HG03039 (cell line): ENCODE measurements at regions not wholly inside any gene's neighbourhood (a gene's known extent, or its start where the extent isn't known, plus 50 kb on each side); places are given as distances from the start of the nearest gene placed in this dataset.
"Not testable (repeated sequence)": the region's sequence is repeated elsewhere in the genome, so short reads cannot be mapped to it uniquely, and the experiment has no call there.

ENCODE experiments used
- ATAC-seq: cut with Tn5 transposase; IDR thresholded peaks from one replicate; pipeline ENCODE4 v1.9.1; 2021; ENCODE audit warnings: mild to moderate bottlenecking, moderate library complexity; ENCODE audit not compliant: unreplicated experiment

DNA sequence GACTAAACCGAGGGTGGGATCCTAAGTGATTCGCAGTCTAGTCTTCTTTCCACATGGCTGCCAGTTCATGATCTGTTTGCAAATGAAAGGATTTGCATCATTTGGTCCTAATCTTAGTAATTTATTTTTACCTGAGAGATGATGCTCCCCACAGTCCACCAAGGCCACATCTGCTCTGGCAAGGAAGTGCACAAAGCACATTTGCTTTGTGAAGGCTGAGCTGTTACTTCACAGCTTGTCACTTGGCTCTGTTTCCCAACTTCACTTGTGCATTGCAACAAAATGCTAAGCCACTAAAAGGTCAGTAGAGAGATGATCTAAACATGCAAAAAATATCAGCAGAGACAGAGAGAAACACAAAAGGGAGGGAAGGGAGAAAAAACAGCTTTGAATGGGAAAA, 128.5 kb upstream of the VLDLR start:
- no peak for ATAC-seq

DNA sequence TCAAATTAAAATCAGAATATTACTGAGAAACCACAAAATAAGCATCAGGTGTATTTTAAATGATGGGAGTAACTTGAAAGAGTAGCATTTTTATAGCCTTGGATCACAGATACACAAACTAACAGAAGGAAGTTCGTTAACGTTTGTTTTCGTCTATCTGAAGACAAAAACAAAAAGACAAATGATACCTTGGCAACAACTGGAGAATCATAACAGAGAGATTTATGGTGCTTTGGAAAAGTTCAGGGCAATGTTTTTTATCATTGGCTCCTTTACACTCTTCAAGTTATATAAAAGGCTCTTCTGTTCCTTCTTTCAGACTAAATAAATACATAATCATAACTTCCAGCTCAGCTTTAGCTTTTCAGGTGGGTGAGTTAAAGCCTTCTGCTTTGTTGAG, 128.1 kb upstream of the VLDLR start:
- no peak for ATAC-seq

DNA sequence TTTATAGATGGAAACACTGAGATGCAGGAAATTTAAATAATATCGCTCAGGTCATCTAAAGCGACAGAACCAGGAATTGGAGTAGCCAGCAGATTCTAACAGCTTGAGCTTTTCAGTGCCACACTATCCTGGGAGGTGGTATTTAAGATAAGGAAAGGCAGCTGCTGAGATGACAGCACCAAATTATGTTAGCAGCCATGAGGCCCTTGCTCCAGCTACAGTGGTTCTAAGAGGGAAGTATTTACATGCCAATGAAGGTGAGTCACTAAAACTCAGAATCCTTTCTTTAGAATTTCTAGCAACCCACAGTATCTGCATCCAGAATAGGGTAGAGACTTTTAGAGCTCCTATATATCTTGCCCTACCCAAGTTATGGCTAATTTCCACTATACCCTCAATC, 127.0 kb upstream of the VLDLR start:
- no peak for ATAC-seq

DNA sequence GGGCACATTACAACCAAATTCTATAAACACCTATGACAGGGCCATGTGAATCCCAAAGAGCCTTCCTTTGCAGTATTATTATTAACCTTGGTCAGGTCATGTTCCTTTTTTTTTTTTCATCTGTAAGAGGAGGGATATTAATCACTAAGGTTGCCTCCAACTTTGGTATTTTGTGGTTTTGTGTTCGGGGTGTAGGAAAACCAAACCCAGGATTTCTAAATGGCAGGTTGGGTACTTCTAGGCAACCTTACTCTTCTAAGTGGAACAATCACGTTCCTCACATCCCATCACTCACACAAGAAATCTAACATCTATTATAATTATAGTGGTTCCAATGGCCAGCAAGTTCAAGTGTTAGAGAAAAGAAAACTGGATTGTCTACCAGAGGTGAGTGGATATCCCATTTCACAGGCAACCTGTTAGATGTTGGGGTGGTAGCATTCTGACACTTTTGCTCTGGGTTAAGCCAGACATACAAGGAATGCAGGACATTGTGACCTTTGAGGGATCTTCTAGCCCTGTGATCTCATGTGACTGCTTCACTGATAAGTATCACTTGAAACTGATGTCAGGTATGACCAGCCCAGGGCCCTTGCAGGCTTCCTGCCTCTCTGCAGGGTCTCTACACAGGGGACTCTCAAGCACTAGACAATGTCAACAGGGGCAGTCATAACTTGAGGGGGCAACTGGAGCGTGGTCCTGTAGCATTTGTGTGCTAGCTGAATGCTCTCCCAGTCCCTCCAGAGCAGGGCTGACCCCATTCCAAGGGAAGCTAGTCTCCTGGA, 126.2 kb upstream of the VLDLR start:
- ATAC-seq, result no peak

DNA sequence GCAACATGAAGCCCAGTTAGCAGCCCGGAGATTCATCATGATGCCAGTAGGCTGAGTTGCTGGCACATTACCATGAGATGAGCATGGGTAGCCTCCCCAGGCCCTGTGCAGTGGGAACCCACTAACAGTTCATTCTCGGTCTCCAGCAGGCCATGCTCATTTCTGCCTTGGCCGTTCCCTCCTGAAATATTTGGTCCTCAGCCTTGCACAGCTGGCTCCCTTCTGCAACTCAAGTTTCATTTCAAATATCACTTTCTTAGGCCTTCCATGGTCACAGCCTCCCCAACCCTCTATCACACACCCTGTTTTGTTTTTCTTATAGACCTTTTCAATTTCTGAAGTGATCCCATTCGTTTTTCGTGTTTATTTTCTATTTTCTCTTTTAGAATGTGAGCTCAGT, 125.4 kb upstream of the VLDLR start:
- no peak for ATAC-seq

DNA sequence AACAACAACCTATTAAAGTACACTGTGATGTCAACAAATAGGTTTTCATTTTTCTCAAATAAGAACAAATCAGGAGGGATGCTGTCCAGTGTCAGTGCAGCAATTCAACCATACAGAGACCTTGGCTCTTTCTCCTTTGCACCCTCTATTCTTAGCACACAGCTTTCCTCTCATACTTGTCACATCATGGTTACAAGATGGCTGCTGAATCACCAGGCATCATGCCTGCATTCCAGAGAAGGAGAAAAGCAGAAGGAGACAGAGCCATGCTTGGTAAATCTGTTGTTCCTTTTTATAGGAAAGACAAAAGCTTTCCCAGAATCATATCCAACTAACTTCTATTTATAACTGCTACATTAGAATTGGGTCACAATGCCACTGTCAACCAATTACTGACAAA, 124.7 kb upstream of the VLDLR start:
- no peak for ATAC-seq

DNA sequence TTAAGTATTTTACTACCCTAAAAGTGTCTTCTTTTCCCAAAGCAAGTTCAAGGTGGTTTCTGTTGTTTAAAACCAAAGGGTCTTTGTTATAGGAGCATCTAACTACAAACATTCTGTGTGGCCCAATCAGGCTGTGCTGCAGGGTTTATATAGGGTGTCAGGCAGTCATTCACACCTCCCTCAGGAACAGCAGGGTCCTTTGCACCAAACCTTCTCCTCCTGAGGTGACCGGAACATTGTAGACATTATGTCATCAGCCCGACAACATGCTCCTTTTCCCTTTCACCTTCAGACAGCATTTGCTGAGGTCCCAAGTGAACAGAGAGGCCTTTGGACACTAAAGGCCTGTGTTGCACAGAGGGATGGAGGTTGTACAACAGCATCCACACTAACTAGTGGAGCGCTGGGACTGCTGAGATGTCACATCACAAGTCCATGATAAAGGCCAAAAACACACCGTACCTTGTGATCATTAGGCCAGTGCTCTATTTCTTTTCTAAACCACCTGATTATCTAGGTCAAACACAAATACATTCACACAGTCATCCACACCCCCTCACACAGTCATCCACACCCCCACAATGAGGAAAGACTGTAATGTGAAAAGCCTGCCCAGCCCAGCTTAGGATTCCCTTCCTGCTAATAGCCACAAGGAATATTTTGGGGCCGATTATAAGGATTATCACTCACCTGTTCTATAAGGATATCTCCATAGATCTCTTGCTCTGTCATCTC, 123.8 kb upstream of the VLDLR start:
- ATAC-seq, result no peak

DNA sequence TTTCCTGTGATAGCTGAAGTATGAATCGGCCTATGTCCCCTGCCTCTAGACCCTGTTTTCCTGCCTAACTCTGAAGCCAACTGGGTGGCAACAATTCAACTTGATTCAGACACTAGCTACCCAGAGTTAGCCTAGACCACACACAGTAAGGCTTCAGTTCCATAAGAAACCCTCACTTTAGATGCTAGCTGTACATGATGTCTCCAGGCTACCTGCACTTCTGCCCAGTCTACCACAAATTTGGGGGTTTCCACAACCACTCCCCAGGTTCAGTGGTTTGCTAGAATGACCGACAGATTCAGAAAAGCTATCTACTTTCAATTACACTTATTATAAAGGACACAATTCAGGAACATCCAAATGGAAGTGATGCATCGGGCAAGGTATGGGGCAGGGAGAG, 119.4 kb upstream of the VLDLR start:
- ATAC-seq, result no peak

DNA sequence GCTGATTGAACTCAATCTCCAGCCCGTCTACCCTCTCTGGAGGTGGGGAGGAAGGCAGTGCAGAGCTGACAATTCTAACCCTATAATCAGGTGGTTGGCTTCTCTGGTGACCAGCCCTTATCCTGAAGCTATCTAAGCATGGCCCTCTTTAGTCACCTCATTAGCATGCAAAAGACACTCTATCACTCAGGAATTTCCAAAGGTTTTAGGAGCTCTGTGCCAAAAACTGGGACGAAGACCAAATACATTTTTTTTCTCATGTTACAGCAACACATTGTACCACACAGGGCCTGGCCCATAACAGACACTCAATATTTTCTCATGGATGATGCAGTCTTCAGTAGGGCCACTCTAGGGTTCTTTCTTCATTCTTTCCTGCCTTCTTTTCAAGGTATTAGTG, 118.8 kb upstream of the VLDLR start:
- no peak for ATAC-seq

DNA sequence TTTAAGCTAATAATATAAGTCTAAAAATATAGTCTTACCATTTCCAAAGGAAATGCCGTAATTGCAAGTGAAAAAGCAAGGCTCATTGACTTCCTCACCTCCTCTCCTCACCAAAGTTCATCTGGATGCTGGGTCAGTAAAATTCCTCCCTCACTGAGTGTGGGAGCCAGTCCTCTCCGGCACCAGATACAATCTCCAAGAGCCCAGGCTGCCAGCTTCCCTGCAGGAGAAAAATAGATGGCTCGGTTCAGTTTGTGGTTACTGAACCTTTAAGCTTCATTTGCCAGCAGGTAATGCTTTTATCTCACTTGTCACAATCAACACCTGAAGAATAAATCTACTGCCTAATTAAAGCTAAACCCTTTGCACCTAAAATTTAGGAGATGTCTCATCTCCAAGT, 115.3 kb upstream of the VLDLR start:
- ATAC-seq, result no peak

DNA sequence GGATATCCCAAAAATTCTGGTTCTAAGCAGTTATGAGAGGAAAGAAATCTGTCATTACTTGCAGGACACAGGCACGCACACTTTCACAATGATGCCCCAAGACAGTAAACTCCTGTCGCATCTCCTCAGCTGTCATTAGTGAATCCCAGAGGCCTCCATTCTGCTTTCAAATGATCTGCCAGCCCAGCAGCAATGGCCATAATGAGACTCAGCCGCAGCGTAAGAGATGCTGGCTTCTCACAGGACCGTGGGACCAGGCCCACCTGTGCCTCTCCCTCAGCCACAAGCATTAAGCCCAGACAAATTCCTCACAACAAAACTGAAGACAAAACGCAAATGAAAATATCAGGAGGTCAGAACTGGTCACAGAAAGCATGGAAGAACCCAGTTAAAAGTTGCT, 98.0 kb upstream of the VLDLR start:
- ATAC-seq, result no peak

DNA sequence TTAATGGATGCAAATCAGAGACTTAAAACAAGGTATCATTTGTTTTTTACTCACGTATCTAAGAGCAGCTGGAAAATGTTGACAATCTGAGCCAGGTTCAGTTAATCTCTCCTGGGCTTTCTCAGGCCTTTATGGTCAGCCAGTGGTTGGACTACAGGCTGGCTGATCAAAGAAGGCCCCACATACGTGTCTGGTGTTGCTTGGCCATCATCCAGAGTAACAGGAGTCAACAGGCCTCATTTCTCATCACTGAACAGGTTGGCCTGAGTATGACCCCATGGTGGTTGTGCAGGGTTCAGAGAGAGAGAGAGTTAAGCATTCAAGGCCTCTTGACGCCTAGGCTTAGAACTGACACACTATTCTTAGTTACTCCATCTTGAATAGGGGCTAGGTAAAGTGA, 97.0 kb upstream of the VLDLR start:
- no peak for ATAC-seq

DNA sequence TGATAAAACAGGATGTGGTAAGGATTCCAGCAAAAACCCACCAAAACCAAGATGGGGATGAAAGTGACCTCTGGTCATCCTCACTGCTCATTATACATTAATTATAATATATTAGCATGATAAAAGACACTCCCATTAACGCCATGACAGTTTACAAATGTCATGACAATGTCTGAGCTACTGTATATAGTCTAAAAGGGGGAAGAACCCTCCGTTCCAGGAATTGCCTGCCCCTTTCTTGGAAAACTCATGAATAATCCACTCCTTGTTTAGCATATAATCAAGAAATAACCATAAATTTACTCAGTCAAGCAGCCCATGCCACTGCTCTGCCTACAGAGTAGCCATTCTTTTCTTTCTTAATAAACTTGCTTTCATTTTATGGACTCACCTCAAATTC, 96.4 kb upstream of the VLDLR start:
- ATAC-seq, result no peak

DNA sequence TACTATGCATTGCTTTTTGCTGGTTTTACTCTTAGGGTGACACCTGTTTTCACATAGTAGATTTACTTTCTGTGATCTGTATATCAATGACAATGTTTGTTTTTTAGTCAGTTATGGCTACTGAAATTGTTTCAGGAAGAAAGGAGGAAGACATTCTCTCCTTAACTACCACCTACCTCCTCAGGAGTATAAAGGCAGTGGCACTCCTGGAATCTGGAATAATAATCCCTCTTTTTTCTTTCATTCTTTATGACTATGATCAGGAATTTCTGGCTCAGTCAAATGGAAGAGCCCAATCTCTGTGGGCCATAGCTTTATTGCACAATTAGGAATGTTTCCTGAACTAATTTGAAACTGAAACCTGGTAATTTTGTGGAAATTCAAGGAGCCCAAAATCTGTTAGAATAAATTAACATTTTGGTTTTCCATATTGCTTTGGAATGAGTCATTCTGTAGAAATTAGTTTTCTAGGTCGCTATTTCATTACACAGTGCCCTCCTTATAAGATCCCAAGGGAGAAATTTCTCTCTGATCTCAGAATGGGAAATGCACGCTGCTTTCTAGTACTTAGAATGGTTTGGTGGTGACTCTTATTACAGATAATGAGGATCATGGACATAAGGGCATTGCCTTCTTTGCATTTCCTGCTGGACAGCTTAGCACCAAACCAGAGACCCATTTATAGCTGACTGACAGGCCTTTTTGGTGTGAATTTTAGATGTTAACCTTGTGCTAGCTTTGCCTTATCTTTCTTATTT, 95.3 kb upstream of the VLDLR start:
- no peak for ATAC-seq

DNA sequence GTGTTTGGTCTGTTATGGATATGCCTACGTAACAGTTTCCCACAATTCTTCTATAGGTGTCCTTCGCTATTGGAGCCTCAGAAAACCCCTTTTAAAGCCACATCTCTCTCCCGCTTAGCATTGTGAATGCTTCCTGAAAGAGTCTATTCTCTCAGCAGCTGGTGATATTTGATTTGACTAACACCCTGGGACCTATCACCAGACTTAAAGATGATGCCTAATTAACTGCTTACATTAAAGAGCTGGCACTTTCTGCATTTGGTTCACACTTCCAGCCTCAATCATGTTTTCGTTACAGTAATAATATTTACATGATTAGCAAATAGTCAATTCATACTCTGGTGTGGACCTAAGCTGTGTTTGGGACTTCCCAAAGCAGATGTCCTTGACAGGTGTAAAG, 90.1 kb upstream of the VLDLR start:
- no peak for ATAC-seq

DNA sequence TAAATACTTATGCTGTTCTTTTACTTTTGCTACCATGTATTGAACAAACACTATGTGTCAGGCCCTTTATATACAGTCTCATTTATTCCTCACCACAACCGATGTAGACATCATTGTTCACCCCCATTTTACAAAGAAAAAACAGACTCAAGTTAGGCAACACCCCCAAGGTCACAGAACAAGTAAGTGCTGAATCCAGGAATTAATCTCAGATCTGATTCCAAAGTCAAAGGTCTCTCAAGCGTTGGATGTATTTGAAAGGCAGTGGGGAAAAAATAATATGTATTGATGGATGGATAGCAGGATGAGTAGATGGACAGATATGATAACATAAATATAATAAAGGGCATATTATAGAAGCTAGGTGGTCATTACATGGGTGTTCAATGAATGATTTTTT, 85.1 kb upstream of the VLDLR start:
- ATAC-seq, result no peak

DNA sequence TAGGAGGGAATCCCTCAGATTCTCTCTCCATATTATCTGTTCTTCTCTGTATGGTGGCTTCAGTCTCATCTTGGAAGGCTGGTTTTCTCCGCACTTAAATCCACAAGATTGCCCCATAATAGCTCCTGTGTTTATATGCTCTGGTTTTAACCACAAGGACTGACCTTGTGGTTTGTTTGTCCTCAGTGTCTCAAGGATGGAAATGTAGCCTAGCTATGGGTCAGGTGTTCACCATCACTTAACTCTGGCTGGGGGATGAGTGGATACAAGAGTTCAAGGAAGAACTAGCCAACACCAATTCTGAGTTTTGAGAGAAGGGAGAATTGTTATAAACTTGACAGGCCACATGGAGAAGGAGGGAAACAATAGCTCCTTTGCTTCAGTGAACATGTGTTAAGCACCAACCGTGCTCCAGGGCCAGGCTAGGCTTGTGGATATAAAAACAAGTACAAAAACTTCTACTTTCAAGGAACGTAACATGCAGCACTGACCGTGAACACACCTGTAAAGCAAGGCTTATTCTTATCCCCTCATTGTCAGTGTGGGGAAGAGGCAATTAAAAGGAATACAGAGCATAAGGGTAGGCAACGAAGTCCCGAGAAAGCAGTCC, 75.6 kb upstream of the VLDLR start:
- no peak for ATAC-seq

DNA sequence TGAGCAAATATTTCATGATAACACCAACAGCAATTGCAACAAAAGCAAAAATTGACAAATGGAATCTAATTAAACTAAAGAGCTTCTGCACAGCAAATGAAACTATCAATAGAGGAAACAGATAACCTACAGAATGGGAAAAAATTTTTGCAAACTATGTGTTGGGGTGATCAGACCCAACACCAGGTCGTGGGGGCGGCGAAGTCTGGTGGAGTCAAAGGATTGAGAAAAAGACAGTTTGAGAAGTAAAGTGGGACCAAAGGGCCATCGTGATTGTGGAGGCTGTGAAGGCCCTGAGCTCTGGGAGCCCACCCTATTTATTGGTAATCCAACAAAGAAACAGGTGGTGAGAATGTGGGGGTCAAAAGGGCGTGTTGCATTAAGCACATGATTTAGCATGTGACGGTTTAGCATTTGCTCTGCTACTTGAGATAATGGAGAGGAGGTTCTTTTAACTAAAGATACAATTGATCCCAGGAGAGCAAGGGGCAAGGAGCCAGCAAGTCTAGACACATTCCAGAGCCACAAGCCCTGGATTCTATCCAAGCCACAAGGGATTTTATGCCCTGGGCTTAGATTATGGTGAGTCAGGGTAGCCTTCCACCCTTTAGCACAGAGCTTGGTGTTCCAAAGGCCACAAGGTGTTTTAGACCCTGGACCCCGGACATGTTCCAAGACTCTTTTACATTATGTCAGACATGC, 65.5 kb upstream of the VLDLR start:
- ATAC-seq, result not testable (repeated sequence)

DNA sequence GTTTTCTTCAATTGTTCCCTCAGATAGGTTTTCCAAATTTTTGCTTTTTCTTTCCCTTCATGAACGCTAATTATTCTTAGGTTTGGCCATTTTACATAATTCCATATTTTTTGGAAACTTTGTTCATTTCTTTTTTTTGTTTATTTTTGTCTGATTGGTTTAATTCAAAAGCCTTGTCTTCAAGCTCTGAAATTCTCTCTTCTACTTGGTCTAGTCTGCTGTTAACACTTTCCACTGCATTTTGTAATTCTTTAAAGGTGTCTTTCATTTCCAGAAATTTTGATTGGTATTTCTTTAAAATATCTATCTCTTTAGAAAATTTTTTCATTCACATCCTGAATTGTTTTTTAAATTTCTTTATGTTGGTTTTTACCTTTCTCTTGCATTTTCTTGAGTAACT, 63.9 kb upstream of the VLDLR start:
- no peak for ATAC-seq

DNA sequence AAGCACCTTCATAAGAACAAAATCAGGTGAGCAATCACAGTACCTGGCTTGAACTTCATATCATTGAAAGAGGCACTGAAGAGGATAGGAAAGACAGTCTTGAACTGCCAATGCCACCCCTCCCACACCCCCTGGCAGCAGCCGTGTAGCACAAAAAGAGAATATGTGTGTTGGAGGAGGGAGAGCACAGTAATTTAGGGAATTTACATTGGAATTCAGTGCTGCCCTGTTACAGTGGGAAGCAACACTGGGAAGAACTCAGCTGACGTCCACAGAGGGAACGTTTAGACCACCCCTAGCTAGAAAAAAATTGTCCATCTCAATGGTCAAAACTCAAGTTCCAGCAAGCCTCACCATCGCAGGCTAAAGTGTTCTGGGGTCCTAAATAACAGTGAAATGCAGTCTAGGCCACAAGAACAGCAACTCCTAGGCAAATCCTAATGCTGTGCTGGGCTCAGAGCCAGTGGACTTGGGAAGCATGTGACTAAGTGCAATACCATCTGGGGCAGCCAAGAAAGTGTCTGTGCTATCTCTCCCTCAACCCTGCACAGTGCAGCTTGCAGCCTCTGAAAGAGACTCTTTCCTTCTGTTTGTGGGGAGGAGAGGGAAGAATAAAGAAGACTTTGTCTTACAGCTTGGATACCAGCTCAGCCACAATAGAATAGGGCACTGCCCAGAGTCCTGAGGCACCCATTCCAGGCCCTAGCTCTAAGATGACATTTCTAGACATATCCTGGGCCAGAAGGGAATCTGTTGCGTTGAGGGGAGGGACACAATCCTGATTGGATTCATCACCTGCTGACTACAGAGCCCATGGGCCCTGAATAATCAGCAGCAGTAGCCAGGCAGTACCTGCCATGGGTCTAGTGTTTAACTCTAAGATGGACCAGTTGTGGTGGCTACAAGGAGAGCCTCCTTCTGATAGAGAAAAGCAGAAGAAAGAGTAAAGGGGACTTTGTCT, 62.1 kb upstream of the VLDLR start:
- no peak for ATAC-seq
